GM13977 (cell line): ENCODE measurements at regions not wholly inside any gene's neighbourhood (a gene's known extent, or its start where the extent isn't known, plus 50 kb on each side); places are given as distances from the start of the nearest gene placed in this dataset.
"Not testable (repeated sequence)": the region's sequence is repeated elsewhere in the genome, so short reads cannot be mapped to it uniquely, and the experiment has no call there.

Experiments used
- DNase-seq: peaks from one replicate; pipeline ENCODE4 v3.0.0; 2012; ENCODE audit warnings: low spot score
- CTCF ChIP-seq: IDR thresholded peaks from 2 replicates; pipeline ENCODE4 v1.5.1; 2012; ENCODE audit warnings: mild to moderate bottlenecking, control low read depth; ENCODE audit not compliant: insufficient read depth; ENCODE audit errors: extremely low read depth, missing control alignments
- in situ Hi-C: fragments of 300-500 bp; cut with MboI; formaldehyde crosslinking; loops from one replicate; pipeline ENCODE4 v1.12.0; 2022; ENCODE audit warnings: low sequenced_read_pairs, low pct_unique_long_range_greater_than_20kb, mixed read lengths, inconsistent platforms; ENCODE audit not compliant: unreplicated experiment

- no peak for TF ChIP-seq CTCF
- in situ Hi-C loops: no loop called here
- DNase-seq: no peak
Observed at GRCh38 chr5:159678657-159679392, 237.5 kb upstream of the ADRA1B start.

- no peak for DNase-seq
- no peak for TF ChIP-seq CTCF
- in situ Hi-C loops: no loop called here
Observed at GRCh38 chr5:159680095-159680494, 236.2 kb upstream of the ADRA1B start.

GRCh38 chr5:159681661-159682060 is 234.6 kb upstream of the ADRA1B start:
- DNase-seq: no peak
- in situ Hi-C loops: no loop called here
- TF ChIP-seq CTCF: no peak

GRCh38 chr5:159682623-159683022 is 233.7 kb upstream of the ADRA1B start:
- DNase-seq: no peak
- no peak for TF ChIP-seq CTCF
- in situ Hi-C loops: no loop called here

- DNase-seq, in situ Hi-C loops: not testable (repeated sequence)
Observed at GRCh38 chr5:159687892-159688291, 228.4 kb upstream of the ADRA1B start.

GRCh38 chr5:159695741-159696294 is 220.5 kb upstream of the ADRA1B start:
- DNase-seq: no peak
- in situ Hi-C loops: no loop called here

More at GRCh38 chr5:159695741-159696294, 220.5 kb upstream of the ADRA1B start:
- no peak for TF ChIP-seq CTCF
